Choroid plexus epithelial cell (primary cell): ENCODE measurements at regions not wholly inside any gene's neighbourhood (a gene's known extent, or its start where the extent isn't known, plus 50 kb on each side); places are given as distances from the start of the nearest gene placed in this dataset.
"Not testable (repeated sequence)": the region's sequence is repeated elsewhere in the genome, so short reads cannot be mapped to it uniquely, and the experiment has no call there.

Experiments
- DNase-seq: peaks from one replicate; pipeline ENCODE4 v3.0.0-alpha.2; 2010; ENCODE audit warnings: low read depth
- H3K4me3 ChIP-seq: 2 replicates; pipeline ENCODE4 v1.5.1; 2011; ENCODE audit warnings: low read depth, mild to moderate bottlenecking, control low read depth, low read length, moderate library complexity
- TF ChIP-seq, protein P1 (sequence below): conservative IDR thresholded peaks from 2 replicates; pipeline ENCODE4 v1.5.1; 2011; ENCODE audit warnings: low read depth, mild to moderate bottlenecking, control low read depth, inconsistent platforms, low read length, moderate library complexity

DNA sequence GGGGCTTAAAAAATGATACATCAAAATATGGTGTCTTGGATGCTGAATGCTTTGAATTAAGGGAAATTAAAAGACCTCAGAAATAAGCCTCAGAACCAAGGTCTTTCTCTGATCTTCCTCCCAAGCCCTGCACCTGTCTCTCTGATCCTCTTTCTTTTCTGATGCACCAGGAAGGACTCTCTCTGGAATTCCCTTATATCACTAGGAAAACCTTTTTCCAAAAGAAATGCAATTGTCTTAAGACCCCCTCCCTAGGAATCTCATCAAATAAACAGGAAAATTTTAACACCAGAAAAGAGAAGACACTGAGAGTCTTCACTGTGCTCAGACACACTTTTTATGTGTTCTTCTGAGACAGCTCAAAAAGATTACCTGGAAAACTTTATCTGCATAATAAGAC is 159.5 kb upstream of the PTBP2 start:
- no peak overlapping the region for H3K4me3 ChIP-seq
- no peak for DNase-seq
- TF ChIP-seq, protein P1, sequence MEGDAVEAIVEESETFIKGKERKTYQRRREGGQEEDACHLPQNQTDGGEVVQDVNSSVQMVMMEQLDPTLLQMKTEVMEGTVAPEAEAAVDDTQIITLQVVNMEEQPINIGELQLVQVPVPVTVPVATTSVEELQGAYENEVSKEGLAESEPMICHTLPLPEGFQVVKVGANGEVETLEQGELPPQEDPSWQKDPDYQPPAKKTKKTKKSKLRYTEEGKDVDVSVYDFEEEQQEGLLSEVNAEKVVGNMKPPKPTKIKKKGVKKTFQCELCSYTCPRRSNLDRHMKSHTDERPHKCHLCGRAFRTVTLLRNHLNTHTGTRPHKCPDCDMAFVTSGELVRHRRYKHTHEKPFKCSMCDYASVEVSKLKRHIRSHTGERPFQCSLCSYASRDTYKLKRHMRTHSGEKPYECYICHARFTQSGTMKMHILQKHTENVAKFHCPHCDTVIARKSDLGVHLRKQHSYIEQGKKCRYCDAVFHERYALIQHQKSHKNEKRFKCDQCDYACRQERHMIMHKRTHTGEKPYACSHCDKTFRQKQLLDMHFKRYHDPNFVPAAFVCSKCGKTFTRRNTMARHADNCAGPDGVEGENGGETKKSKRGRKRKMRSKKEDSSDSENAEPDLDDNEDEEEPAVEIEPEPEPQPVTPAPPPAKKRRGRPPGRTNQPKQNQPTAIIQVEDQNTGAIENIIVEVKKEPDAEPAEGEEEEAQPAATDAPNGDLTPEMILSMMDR, result no peak

DNA sequence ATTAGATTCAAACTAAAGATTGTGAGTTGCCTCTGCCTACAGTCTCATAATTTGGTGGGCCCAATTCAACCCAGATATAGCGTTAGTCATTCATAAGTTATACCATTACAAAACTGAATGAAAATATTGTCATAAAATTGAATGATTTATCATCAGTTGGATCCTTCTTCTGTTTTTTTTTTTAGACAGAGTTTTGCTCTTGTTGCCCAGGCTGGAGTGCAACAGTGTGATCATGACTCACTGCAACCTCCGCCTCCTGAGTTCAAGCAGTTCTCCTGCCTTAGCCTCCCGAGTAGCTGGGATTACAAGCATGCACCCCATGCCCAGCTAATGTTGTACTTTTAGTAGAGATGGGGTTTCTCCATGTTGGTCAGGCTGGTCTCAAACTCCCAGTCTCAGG is 157.2 kb upstream of the PTBP2 start:
- H3K4me3 ChIP-seq, result not testable (repeated sequence)
- DNase-seq, result peak; percentile 26

DNA sequence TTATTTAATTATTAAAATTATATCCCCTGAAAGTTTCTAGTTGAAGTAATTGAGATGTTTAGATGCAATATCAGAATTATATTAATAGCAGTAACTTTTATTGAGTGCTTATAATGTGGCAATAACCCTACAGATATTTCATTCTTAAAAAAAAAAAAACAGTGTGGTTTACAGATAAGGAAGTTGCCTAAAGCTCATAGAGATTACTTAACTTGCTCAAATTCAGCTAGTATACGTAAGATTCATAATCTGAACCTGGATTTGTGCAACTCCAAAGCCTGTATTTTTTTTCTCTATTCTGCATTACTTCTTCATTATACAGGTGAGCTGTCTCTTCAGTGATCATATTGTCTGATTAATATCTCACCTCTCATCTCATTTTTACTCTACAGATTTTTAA is 156.0 kb upstream of the PTBP2 start:
- H3K4me3 ChIP-seq, result no peak overlapping the region
- TF ChIP-seq, protein P1, result no peak
- DNase-seq, result peak; percentile 47

DNA sequence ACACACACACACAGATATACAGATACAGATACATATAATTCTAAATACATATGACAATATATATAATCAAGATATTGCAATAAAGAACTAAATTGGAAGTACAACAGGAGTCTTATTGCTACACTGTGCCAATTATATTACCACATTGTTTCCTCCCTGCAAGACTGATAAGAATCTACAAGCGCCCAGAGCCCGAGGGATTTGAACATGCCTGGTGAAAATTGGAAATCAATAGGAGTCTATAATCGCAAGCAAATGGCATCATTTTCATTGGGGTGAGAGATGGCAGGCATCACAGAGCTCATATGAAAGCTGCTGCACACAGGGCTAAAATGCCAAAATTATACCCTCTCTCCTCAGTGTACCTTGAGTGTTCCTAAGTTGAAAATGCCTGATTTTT is 152.9 kb upstream of the PTBP2 start:
- H3K4me3 ChIP-seq, result no peak overlapping the region
- DNase-seq, result no peak
- TF ChIP-seq, protein P1, result no peak

DNA sequence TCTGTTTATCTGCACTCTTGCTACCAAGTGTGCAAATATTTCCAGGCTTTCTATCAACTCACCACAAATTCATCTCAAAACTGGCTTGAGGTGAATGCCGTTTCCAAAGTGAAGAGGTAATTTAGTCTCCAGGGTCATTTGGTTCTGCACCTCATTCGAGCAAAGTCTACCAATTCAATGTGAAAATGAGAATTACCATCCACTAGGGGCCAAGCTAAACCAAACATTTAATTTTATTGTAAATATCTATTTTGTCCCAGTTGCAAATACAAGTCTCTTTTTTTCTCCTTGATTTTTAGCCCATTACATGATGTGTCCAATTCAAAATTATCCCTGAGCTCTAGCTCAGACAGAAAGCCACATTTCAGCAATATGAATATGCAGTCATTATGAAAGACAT is 152.3 kb upstream of the PTBP2 start:
- DNase-seq, result no peak
- TF ChIP-seq, protein P1, result no peak

DNA sequence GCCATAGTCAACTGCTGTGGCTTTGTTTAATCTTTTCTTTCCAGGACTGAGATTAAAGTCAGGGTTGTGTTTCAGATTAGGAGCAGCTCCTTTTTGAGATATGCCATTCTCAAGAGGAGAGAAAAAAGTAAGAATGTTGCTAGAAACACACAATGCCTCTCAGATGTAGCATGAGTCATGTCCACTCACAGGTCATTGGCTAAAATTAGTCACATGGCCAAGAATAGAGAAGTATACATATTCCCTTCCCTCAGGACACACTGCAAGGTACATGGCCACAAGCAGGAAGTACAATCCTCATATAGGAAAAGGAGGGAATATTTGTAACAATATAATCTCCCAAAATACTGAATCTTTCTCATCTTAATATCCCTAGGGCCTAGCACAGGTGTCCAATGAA is 141.9 kb upstream of the PTBP2 start:
- TF ChIP-seq, protein P1, result no peak
- no peak for DNase-seq
- H3K4me3 ChIP-seq, result no peak overlapping the region

More for the DNA sequence above, 152.3 kb upstream of the PTBP2 start:
- H3K4me3 ChIP-seq, result no peak overlapping the region

DNA sequence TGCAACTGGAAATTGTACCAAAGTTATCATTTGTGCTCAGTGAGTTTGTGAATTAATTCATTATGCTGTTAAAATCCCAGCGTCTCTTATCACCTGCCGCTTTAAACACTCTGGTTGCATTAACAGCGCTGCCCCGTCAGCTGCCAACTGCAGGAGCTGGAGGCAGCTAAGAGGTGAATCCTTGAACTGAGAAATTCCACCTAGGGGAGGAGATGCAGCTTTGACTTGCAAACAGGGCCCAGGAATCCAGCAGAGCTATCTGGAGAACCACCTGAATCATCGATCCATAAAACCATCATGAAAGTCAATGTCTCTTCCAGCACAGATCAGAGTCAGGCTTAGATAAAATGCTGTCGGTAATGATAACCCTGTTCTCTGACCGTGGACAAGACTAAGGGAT is 140.7 kb upstream of the PTBP2 start:
- DNase-seq, result no peak
- no peak overlapping the region for H3K4me3 ChIP-seq
- TF ChIP-seq, protein P1, result no peak

DNA sequence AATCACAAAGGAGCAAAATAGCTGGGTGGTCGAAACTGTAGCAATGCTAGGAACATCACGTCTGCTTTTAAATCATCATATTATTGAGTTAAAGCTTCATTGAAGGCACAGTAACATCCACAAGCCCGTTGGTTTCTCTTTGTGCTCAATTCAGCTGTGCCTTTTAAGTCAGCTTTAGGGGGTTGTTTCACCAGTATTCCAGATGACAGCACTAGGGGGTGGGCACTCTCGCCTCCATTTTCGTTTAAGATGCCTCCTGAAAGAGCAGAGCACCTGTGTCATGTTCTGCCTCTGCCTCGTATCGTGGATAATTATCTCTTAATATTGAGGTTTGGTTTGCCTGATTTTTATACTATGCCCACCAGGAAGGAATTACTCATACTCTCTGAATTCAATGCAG is 139.8 kb upstream of the PTBP2 start:
- H3K4me3 ChIP-seq, result no peak overlapping the region
- DNase-seq, result no peak
- TF ChIP-seq, protein P1, result no peak
